NCI-H1105 treated with DMSO at 0.1 percent for 48 hours (cell line): ENCODE measurements at regions not wholly inside any gene's neighbourhood (a gene's known extent, or its start where the extent isn't known, plus 50 kb on each side); places are given as distances from the start of the nearest gene placed in this dataset.
"Not testable (repeated sequence)": the region's sequence is repeated elsewhere in the genome, so short reads cannot be mapped to it uniquely, and the experiment has no call there.

ENCODE experiments used
- DNase-seq: peaks from one replicate; lab custom pipeline; 2025; lab: John Stamatoyannopoulos, UW

DNA sequence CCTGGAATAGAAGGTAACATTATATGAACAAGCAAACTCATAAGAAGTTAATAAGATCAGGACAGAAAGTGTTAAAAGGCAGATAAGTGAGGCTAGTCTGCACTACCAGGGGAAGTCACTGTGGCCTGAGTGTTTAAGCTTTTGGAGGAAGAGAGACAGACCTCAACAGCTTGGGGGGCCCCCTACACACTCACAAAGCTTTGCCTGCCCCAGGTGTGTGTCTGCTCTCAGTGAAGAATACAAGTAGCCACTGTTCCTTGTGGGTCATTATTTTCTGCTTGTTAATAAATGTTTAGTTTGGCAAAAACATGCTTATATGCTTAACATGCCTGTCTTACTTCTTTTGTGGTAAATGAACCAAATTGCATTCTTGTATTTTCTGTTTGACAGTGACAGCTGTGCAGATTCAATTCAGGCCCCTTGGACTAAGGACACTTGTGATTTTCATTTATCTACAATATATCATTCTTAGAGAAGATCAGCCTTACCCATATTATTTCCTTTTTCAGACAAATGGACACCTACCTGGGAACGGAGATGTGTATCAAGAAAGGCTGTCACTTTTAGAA lies 50.7 kb upstream of the C12orf71 start:
- DNase-seq, result no peak

DNA sequence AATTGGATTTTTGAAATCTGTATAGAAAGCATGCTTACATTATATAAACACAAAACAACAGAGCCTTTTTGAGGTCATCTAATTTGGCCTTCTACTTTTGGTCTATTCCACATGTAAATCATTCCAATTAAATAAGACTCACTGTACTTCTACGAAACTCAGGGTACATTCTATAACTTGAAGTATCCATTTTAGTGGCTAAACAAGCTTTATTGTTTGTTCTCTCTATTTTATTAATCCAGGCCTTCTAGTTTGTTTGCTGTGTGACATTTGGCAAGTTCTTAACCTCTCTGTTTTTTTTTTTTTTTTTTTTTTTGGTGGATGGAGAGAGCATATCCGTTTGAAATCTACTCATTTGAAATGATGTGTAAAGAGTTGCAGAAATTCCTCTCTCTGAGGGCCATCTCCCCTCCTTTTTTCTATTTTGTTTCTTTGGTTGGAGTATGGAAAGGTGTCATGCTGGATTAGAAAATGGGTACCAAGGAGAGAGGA lies 58.1 kb upstream of the C12orf71 start:
- DNase-seq, result no peak

DNA sequence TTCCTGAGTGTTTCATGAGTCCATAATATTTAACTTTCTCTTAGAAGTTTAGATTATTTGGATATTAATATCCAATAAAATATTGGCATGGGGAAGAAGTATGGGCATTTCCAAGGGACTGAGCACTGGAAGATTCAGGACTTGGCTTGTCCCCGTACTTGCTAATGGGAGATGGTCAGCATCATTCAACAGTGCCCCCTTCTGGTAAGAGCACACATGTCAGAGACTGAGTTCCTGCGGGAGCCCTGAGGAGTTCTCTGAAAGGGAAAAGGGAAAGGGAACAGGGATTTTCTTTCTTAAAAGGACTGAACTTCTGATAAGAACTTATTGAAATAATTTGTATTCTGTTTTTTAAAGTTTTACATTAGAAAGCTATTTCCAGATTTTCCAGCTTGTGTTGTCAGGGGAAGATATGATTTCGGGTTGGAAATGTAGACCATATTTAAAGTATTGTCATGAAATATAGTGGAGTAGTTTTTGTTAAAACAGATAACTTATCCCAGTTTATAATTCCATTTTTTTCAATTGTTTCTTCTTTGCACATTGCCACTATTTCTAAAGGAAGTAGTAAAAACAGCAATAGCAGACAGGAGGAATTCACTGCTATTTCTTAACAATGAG lies 59.8 kb upstream of the C12orf71 start:
- DNase-seq, result peak; percentile 66

DNA sequence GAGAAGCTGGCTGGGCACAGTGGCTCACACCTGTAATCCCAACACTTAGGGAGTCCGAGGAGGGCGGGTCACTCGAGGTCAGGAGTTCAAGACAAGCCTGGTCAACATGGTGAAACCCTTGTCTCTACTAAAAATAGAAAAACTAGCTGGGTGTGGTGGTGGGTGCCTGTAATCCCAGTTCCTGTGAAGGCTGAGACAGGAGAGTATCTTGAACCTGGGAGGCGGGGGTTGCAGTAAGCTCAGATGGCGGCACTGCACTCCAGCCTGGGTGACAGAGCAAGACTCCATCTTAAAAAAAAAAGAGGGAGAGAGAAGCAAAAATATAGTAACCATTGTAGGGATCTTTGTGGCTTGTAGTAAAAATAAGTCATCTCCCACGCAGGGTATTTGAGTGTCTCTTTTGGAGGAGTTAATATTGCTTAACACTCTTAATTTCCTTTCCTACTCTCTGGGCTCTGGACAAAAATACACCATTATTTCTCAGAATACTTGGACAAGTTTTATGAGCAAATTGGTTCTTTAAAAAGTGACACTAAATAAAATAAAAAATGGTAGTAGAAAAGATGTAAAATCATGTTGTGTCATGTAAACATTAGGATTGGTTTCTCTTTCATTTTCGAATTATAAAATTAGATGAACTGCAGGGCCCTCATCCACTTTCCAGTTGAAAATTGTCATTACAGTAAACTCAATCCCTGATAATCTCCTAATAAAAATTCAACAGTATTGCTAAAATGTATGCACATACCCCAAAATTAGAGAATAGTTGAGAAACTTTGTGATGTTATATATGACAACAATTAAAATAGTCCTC lies 61.1 kb upstream of the C12orf71 start:
- DNase-seq, result no peak

DNA sequence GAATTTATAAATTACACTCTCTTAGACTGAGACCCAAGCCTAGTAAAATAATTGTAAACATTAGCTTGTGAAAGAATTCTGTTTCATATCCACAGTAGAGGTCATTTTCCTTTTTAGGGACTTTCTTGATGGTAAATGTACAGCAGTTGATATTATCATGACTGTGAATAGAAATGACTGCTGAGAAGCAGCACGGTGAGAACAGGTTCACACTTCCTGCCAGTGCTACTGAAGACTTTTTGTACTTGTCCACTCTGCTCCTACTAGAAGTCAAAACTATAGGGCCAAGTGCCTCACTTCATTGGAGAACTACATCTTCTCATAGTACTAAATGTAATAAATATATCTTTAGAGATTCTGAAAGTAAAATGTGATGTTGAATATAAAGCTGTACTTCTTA lies 63.3 kb upstream of the C12orf71 start:
- DNase-seq, result not testable (repeated sequence)

DNA sequence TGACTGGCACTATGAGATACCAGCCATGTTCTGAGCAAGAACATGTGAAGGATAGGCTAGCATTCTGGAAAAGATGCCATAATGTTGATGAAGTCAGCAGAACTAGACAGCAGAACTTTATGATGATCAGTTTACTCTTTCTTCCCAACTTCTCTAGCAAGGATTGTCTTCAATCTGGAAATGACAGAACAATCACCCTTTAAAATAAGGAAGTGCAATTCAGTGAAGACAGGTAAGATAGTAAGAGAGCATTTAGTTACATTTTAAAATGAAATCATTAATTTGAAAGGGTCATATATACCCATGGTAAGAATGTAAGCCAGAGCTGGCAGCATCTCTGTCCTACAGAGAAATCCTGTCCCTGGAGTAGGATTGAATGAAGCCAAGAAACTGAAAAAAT lies 66.0 kb upstream of the C12orf71 start:
- no peak for DNase-seq

DNA sequence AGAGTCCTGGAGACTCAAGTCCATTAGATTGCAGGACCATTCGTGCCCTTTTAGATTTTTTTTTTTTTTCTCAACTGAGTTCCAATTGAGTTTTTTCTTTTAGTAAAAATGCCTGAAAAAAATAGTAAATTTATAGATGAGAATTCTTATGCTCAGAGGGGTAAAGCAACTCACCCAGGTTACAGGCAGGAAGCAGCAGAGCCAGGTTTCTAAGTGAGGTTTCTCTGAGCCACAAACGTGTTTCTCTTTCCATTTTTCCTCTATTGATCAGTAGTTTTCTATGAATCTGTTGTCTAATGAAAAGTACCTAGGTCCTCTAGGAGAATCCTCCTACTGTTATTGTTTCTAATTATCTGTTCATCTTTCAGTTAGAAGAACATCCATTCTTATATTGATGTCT lies 66.4 kb upstream of the C12orf71 start:
- DNase-seq, result no peak

DNA sequence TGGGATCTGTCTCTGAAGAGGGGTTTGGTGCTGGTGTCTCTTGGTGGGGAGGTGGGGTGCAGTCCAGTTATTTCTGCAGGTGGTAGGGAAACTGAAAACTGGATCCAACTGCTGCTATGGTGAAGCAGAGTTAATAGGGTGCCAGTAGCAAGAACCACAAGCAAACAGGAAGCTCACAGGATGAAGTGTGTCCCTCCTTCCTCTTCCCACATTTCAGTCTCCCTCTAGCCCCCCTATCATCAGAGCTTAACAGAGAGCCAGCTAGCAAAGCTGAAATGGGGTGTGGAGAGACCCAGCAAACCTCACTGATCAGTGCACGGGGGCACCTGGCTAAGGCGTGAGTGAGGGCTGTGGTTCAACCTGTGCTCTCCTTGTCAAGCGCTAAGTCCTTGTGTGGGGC lies 69.1 kb upstream of the C12orf71 start:
- DNase-seq, result no peak

DNA sequence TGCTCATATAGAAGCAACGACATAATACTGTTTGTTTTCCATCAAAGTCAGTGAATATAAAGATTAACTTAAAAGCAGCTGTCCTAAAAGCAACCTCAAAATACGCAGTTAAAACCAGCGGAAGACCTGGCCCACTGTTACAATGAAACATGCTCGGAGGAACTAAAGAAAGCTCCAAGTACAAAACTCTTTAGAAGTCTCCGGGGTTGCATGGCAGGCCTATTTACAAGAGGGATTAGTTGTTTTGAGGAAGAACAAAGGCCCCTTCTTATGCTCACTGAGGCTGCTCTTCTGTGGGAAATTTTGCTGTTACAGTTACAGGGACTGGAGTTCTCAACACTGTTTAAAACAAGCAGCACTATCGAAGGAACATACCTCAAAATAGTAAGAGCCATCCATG lies 75.9 kb upstream of the C12orf71 start:
- DNase-seq, result no peak

DNA sequence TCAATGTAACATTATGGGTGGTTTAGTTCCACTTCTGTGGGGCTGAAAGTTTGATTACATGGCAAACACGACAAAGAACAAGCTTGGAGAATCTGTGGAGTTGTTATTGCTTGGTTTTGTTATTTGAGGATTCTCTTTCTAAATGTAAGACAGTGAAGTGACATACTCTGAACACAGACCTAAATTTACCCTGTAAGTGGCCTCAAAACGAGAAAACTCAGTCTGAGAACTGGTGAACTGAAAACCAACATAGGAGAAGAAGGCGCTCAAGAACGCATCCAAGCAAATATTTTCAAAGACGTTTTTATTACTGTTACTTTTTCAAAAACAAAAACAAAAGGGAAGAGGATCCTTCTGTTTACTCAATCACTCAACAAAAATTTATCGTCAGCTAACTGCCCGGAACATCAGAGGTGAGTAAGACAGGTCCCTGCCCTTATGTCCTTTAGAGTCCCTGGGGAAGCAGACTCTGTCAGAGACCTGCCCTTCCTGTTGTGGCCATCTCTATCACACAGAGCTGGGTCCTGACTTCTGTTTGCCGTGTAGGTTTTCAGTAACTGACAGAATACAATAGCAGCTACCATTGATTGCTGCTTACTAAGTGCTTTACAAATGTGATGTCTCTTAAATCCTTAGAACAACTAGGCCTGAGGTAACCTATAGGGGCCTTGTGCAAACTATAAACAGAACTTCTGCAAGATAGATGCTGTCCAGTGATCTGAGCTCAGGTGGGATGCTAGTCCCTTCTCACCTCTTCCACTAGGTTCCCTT lies 79.3 kb upstream of the C12orf71 start:
- DNase-seq, result no peak

DNA sequence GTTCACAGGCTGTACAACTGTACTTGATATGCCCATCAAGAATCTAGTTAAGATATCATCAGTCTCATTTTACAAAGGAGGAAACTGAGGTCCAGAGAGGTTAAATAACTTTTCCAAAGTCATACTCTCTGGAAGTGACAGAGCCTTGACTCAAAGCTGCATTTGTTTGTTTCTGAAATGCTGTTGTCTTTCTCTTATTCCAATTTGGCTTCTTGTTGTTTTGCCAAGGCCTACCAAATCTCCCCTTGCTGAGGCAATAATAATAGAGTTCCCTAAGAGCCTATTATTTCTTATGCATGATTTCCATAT lies 79.8 kb upstream of the C12orf71 start:
- no peak for DNase-seq

DNA sequence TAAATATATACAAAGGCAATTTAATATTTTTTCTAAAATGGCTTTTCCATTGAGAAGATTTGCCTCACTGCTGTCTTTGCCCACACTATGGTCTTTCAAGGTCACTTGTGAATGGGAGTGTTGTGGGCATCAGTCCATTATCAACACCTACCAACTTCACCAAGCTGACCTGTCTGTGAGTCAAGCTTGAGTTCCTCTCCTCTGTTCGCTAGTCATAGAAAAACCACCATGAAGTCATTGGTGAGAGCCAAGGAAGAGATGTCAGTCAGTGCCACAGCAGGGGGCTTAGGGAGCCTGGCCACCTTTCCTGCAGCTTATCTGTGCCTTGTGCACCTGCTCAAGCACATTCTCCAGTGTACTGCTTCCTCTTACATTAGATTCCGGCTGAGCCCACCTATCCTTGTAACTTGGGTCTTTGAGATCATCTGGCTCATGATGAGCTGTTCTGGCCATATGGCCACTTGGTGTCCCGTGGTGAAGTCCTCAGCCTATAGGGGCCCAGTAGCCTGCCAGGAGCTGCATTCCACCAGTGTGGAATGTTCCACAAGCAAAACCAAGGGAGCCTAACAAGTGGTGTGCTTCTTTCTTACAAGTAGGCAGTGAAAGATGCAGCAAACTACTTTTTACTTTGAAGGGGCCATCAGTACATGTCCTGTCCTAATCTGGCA lies 80.8 kb upstream of the C12orf71 start:
- no peak for DNase-seq

DNA sequence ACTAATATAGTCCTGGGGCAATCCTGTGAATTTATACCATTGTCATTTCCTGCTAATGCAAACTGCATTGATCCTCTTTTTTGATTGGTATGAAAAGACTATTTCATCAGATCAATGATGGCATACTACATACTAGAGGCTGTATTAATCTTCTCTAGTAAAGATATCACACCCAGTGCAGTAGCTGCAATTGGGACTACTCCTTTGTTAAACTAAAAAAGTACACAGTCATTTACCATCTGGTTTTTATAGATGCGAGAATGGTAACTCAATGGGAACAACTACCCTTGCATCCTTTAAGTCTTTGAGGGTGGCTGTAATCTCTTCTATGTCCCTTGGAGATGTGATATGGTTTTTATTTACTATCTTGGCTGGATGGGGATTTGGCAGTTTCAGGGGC lies 80.2 kb upstream of the STK38L start:
- DNase-seq, result no peak

DNA sequence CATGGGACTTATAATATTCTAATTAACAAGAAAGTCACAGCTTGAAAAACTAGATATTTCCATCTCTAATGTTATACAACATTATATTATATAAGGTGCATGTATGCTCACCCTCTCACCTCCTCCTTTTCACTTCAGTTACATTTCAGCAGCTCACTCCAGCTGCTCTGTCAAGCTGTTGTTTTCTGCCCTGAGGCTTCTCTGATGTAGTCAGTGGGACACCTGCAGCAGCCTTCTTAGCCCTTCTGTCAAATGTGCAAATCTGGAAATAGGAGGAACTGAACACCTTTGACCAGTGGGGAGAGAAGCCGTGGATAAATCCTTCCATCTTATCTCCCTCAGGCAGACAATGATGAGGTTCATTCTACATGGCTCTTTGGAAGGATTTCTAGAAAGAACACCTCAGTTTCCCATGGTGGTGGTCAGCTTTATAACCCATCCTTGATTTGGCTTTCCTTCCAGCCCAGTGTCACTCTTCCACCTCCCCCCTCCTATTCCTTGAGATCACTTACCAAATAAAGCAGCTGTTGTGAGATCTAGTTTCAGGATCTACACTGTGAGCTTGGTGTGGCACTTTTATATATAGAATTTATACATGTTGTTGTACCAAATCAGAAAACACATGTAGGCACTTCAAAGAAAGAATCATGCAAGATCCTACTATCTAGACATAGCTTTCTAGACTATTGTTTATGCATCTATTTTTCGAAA lies 79.6 kb upstream of the STK38L start:
- no peak for DNase-seq

DNA sequence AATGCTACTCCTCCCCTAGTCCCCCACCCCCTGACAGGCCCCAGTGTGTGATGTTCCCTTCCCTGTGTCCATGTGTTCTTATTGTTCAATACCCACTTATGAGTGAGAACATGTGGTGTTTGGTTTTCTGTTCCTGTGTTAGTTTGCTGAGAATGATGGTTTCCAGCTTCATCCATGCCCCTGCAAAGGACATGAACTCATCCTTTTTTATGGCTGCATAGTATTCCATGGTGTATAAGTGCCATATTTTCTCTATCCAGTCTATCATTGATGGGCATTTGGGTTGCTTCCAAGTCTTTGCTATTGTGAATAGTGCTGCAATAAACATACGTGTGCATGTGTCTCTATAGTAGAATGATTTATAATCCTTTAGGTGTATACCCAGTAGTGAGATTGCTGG lies 78.1 kb upstream of the STK38L start:
- DNase-seq, result not testable (repeated sequence)

DNA sequence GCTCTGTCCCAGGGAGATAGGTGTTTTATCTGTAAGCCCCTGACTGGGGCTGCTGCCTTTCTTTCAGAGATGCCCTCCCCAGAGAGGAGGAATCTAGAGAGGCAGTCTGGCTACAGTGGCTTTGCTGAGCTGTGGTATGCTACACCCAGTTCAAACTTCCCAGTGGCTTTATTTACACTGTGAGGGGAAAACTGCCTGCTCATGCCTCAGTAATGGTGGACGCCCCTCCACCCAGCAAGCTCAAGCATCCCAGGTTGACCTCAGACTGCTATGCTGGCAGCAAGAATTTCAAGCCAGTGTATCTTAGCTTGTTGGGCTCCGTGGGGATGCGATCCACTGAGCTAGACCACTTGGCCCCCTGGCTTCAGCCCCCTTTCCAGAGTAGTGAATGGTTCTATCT lies 72.6 kb upstream of the STK38L start:
- not testable (repeated sequence) for DNase-seq

DNA sequence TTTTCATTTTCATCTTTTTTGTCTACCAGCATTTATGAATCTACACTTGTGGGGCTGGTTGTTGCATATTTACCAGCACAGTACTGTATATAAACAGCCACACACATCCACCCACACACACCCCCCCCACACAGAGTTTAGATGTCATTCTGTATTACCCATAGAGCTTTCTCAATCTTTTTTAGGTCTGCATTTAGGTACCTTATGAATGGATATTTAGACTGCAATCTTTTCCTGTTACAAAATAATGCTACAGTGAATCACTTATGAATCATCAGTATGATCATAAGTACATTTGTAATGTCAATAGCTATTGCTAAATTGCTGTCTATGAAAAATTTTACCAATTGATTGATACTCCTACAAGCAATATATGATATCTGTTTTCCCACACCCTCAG lies 67.3 kb upstream of the STK38L start:
- DNase-seq, result no peak

DNA sequence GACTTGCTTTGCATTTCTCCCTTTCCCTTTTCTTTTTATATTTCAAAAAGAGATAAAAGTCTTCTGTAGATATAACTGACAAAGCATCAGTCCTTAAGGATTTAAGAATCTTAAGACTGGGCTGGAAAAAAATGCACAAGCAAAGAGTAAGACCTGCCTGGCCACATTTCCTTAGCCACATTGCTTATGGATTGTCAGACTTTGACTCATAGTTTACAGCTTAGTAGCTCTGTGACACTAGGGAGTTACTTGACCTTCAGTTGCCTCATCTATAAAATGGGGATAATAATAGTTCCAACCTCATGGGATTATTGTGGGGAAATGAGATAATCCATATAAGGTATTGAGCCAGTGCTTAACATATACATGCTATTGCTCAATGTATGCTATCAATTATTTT lies 66.4 kb upstream of the STK38L start:
- no peak for DNase-seq

DNA sequence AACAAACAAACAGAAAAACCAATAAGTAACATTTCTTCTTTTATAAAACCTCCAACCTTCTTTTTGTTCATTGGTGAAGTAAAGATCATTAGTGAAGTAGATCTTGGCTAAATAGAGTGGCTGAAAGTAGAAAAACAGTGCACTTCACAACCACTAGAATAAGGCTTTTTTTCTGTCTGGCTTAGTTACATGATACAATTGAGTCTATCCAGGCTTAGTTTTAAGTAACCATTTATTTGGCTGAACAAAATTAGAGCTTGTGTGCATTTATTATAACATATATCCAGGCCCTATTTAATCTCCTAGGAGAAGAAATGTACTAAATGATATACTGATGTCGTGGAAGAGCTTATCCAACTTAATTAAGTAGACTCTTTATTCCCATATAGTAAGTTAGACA lies 65.8 kb upstream of the STK38L start:
- no peak for DNase-seq

DNA sequence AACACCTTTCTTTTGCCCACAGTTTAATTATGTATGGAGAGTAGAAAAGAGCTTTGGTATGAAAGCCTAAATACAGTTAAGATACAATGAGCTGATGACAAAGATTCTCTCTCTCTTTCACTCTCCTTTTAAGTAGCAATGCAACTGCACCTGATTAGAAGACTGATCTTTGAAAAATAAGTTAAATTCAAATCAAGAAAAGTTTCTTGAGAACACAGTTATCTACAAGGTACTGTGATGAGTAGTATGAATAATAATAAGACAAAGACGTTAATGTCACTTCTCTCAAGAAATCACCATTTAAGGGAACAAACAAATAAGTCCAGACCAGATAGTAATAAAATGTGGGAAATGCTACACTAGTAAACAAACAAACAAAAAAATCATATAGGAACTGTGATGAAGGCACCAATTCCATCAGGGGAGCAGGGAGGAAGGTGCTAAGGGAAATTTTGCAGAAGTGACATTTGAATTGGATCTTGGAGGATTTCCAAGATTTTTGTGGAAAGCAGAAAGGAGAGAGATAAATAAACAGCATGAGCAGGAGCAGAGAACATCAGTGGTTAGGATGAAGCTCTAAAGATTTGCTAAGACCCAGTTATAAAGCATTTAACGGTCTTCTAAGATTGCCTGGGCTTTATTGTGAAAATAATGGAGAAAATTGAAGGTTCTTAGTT lies 65.2 kb upstream of the STK38L start:
- DNase-seq, result no peak
